NCI-H748 treated with DMSO at 0.1 percent for 48 hours (cell line): ENCODE measurements at regions not wholly inside any gene's neighbourhood (a gene's known extent, or its start where the extent isn't known, plus 50 kb on each side); places are given as distances from the start of the nearest gene placed in this dataset.
"Not testable (repeated sequence)": the region's sequence is repeated elsewhere in the genome, so short reads cannot be mapped to it uniquely, and the experiment has no call there.

Experiments used
- DNase-seq: peaks from one replicate; lab custom pipeline; 2025; lab: John Stamatoyannopoulos, UW

DNA sequence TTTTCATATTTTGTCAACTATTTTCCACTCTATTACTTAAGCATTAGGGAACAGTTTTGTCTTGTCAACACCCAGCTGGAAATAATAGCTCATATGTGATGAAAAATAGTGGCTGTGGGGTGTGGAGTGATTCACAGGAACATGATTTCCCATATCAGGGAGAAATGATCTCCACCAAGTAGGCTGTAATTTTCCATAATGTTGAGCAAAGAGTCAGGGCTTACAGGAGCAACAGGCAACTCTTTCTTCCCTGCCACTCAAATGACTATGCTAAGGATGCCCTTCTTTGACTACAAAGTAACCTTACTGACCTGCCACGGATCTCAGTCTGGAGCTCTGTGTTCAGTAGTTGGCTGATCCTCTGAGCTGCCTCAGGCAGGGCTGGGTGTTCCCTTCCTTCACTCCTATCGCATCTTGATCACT, 90.0 kb upstream of the GATB start:
- DNase-seq, result no peak

DNA sequence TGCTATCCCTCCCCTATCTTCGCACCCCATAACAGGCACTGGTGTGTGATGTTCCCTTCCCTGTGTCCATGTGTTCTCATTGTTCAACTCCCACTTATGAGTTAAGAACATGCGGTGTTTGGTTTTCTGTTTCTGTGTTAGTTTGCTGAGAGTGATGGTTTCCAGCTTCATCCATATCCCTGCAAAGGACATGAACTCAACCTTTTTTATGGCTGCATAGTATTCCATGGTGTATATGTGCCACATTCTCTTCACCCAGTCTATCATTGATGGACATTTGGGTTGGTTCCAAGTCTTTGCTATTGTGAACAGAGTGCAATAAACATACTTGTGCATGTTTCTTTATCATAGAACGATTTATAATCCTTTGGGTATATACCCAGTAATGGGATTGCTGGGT, 84.7 kb upstream of the GATB start:
- DNase-seq, result not testable (repeated sequence)

DNA sequence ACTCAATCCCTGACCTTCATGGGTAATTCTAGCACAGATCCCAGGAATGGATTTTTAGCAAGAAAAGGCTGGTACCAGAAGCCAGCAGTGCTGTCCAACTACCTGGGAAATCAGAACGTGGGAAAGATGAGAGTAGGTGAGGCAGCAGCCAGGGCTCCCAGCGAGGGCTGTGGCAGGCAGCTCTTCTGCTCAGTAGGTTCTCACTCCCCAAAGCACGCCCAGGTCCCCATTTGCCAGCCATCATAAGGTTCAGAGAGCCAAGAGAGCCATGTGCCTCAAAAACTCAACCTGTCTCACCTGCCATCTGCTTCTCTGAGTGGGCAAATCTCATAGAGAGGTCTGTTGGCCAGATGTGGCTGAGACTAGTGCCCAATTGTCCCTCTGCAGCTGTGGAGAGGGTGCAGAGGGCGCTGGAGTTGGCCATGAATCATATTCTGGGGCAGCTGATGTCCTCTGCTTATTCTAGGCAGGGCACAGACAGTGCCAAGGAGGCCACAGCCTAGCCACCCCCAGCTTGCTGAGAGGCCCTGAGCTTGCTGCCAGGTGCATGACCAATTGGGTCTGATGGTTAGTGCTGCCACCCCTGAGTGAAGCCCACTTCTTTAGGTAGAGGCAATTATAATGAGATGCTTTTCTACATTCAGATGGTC, 81.7 kb upstream of the GATB start:
- DNase-seq, result no peak

DNA sequence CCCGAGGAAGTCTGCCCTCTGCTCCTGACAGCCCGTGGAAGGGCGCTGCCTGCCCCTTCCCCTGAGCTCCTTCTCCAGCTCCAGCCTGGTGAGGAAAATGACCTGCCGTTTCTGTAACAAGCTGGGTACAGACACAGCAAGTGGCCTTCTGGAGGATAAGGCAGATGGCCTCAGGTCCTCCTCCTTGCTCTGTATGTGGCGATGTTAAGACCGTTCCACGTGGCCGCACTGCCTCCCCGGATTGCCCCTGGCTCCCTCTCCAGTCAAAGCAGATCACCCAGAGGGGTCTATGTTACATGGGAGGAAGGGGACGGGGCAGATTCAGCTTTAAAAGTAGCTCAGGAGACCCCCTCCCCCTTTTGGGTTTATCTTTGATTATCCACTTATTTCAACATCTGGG, 80.3 kb upstream of the GATB start:
- no peak for DNase-seq

DNA sequence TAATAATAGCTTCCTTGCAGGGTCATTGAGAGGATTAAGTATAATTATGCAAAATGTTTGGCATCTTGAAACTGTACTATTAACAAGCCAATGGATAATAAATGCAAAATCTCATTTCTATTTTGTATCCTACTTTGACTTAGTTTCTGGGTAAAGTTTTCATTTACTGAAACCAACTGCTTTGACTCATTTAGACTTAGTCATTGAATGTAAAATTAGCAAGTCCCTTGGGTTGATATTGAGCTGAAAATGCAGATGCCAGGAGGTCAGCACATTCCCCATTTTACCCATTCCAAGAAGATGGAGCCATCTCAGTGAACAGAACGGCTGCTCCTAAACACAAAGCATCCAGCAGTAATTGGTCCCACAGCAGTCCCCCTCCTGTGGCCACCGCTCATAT, 74.7 kb upstream of the GATB start:
- DNase-seq, result no peak

DNA sequence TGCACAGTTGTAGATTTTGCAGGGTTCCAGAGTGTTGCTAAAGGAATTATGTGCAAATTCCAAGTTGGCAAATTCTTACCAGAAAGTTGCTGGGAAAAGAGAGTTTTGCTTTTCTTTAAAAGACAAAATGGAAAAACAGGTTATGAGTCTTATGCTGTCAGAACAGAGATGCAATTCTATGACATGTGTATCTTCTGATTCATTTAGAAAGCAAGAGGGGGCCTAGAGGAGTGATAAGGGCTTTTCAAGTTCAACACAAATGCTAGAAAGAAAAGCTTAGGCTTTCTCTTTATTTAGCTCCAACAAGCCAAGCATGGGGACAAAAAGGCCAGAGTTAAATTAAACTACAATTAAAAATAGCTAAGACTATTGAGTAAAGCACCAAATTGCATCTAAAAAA, 72.4 kb upstream of the GATB start:
- DNase-seq, result no peak

DNA sequence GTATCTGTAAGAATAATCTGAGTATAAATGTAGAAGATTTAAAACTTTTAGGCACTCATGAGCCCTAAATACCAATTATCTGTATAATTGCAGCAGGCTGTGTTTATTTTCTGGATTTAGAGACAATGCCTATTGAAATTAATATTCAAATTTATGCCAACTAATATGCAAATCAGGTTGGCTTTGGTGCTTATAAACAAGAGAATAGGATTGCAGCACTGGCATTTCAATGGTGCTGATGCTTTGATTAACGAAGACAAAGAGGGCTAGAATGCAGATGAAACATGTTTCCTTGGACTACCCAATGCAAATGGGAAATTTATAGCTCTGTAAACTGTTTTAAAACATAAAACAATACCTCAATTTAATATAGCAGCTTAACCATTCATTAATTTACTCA, 70.7 kb upstream of the GATB start:
- DNase-seq, result no peak

DNA sequence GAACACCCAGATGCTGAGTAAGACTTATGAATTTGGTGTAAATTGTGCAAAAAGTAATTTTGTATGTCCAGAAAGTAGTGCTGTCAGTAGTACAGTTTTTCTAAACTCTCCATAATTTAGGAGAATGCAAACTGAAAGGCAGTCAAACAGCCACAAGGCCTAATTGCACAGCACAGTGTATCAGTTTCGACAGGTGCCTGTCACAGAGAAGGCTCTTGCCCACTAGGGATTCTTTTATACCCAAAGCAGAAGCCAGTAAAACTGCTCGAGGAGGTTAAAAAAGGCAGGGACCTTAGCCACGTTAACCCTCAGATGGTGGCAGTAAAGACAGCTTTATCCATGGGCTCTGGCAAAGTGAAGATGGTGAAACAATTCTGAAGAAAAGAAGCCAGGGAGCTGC, 69.4 kb upstream of the GATB start:
- no peak for DNase-seq

DNA sequence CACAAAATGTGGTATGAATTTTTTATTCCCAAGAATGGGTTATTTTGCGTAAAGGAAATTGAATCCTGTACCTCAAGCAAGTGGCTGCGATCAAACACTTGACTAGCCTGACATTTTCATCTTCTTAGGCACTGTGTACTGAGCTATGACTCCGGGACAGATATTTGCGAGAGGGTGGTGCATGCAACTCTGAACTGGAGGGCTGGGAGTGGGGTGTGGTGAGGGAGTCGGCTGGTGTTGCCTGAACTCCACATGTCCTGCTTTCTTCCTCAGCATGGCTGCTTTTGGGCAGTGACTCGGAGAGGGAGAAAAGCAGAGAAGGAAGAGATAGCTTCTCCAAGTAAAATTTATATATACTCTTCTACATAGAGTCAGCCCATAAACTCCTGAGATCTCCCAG, 68.5 kb upstream of the GATB start:
- DNase-seq, result no peak

DNA sequence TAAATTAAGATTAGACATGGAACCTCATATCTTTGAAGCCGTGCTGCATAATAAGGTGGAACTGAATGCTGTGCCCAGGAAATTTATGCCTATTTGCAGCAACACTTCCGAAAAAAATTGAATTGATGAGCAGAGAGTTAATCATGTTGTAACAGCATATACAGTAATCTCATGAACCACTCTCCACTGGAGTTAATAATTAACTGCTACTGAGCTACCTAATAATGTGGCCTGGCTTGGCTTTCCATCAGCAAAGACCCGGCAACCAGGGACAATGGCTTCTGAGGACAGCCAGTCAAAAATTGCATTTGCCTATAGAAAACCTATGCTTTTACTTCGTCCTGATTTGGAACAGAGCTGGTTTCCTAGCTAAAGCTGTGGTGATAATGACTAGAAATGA, 63.8 kb upstream of the GATB start:
- no peak for DNase-seq

DNA sequence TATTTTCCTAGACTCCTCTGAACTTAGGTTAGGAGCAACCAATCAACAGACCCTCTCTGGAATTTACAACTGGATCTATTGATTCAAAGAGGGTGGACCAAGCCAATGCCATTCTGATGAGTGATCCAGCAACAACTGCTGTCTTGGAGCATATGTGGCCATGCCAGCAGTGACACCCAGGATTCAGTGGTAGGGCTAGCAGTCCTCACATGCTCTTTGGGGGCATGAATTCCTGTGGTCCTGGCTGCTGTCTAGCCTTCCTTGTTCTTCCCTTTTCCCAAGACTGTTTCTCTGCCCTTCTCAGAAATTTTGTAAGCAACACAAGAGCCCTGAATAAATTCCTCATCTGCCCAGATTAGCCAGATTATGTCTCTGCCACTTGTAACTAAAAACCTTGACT, 61.5 kb upstream of the GATB start:
- DNase-seq, result no peak

DNA sequence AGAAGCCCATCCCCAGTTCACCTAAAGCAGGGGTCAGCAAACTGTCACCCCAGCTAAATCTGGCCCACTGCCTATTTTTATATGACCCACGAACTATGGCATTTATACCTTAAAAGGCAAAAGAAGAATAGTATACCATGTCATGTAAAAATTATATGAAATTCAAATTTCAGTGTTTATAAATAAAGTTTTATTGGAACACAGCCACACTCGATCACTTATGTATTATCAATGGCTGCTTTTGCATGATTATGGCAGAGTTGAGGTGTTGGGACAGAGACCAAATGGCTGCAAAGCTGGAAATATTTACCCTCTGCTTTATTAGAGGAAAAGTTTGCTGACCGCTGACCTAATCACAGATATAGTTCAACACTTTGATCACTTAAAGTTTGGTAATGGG, 59.2 kb upstream of the GATB start:
- no peak for DNase-seq

DNA sequence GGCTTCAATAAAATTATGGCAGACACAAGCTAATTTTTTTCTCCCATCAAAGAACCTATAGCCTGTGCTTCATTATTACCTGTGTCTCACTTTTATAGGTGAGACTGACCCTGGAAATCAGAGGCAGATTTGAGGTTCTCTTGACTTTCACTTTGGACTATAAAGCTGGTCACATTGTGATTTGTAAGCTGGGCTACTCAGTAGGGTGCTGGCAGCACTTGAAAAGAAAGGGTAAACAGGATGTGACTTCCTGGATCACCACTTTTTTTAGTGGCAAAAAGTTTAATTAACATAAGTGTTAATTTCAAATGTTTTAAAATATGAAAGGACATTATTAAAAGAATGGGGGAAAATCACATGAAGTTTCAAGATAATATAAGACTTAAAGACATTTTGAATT, 50.6 kb upstream of the GATB start:
- peak; percentile 9 for DNase-seq
